GM23338 (cell line): ENCODE measurements at regions not wholly inside any gene's neighbourhood (a gene's known extent, or its start where the extent isn't known, plus 50 kb on each side); places are given as distances from the start of the nearest gene placed in this dataset.

Source experiments
- ATAC-seq: fragments of 200-7000 bp; cut with Tn5 transposase; 3 replicates; pipeline ENCODE4 v1.9.1; 2020
- DNase-seq: peaks from one replicate; pipeline ENCODE4 v3.0.0-alpha.2; 2015; ENCODE audit warnings: low spot score
- H2AFZ ChIP-seq: fragments of 200-600 bp; sonication (generic); 2 replicates; pipeline ENCODE4 v1.8.0; 2016; ENCODE audit warnings: antibody characterized with exemption, mild to moderate bottlenecking, moderate library complexity
- H3F3A ChIP-seq: fragments of 200-600 bp; sonication (generic); replicated peaks from 2 replicates; pipeline ENCODE4 v1.8.0; 2017; ENCODE audit warnings: antibody characterized with exemption, mixed run types, low read depth
- H3K27ac ChIP-seq: fragments of 200-600 bp; sonication (generic); 2 replicates; pipeline ENCODE4 v1.6.1; 2016; ENCODE audit warnings: low read depth
- H3K27me3 ChIP-seq: fragments of 200-600 bp; sonication (generic); 2 replicates; pipeline ENCODE4 v1.8.0; 2016; ENCODE audit warnings: mild to moderate bottlenecking, mixed run types, moderate library complexity; ENCODE audit not compliant: insufficient read depth
- H3K36me3 ChIP-seq: fragments of 200-600 bp; sonication (generic); 2 replicates; pipeline ENCODE4 v1.8.0; 2016; ENCODE audit warnings: mild to moderate bottlenecking; ENCODE audit not compliant: insufficient read depth
- H3K4me1 ChIP-seq: fragments of 200-600 bp; sonication (generic); 2 replicates; pipeline ENCODE4 v1.8.0; 2016; ENCODE audit warnings: mild to moderate bottlenecking, moderate library complexity; ENCODE audit not compliant: insufficient read depth
- H3K4me2 ChIP-seq: fragments of 200-600 bp; sonication (generic); 2 replicates; pipeline ENCODE4 v1.7.1; 2017; ENCODE audit warnings: mixed run types
- H3K4me3 ChIP-seq: fragments of 200-600 bp; sonication (generic); 2 replicates; pipeline ENCODE4 v1.6.1; 2016; ENCODE audit warnings: mixed run types
- H3K79me2 ChIP-seq: fragments of 200-600 bp; sonication (generic); replicated peaks from 2 replicates; pipeline ENCODE4 v1.8.0; 2017; ENCODE audit warnings: mild to moderate bottlenecking; ENCODE audit not compliant: insufficient read depth
- H3K9me2 ChIP-seq: fragments of 200-600 bp; sonication (generic); 2 replicates; pipeline ENCODE4 v1.8.0; 2017; ENCODE audit not compliant: insufficient read depth
- H4K20me1 ChIP-seq: fragments of 200-600 bp; sonication (generic); replicated peaks from 2 replicates; pipeline ENCODE4 v1.8.0; 2017; ENCODE audit warnings: mild to moderate bottlenecking; ENCODE audit not compliant: insufficient read depth
- H3K27ac Mint-ChIP-seq: 2 replicates; pipeline ENCODE4 v1.8.0; 2020; ENCODE audit warnings: inconsistent platforms, mild to moderate bottlenecking, moderate library complexity, mixed read lengths
- H3K27me3 Mint-ChIP-seq: 3 replicates; pipeline ENCODE4 v1.8.0; 2022; ENCODE audit warnings: low read depth, mild to moderate bottlenecking, moderate library complexity, mixed read lengths, inconsistent platforms; ENCODE audit not compliant: insufficient read depth, poor library complexity
- H3K36me3 Mint-ChIP-seq: 3 replicates; pipeline ENCODE4 v1.8.0; 2021; ENCODE audit warnings: low read depth, mild to moderate bottlenecking, inconsistent platforms, moderate library complexity, mixed read lengths
- H3K4me1 Mint-ChIP-seq: 3 replicates; pipeline ENCODE4 v1.8.0; 2020; ENCODE audit warnings: mild to moderate bottlenecking, inconsistent platforms, mixed read lengths
- H3K4me3 Mint-ChIP-seq: 3 replicates; pipeline ENCODE4 v1.8.0; 2021; ENCODE audit warnings: moderate library complexity, mild to moderate bottlenecking, inconsistent platforms, mixed read lengths
- H3K9me3 Mint-ChIP-seq: 3 replicates; pipeline ENCODE4 v1.8.0; 2020; ENCODE audit warnings: moderate library complexity, mild to moderate bottlenecking, inconsistent platforms, mixed read lengths
- REST ChIP-seq: IDR thresholded peaks from one replicate; pipeline ENCODE4 v1.6.1; 2018; ENCODE audit warnings: antibody characterized with exemption; ENCODE audit not compliant: unreplicated experiment
- ZNF331 ChIP-seq: fragments of 250-450 bp; sonication (Bioruptor Pico); IDR thresholded peaks from 2 replicates; pipeline ENCODE4 v1.5.0; 2020; ENCODE audit warnings: low read depth, mild to moderate bottlenecking, moderate library complexity
- ZNF462 ChIP-seq: fragments of 250-450 bp; sonication (Bioruptor Pico); IDR thresholded peaks from 2 replicates; pipeline ENCODE4 v1.5.0; 2020; ENCODE audit warnings: mild to moderate bottlenecking, moderate library complexity

- TF ChIP-seq ZNF462 (CRISPR knock-in tag) (no peak), REST (no peak)
Observed at GRCh38 chr2:215657844-215658243, 222.0 kb upstream of the FN1 start (continued).

- Mint-ChIP-seq H3K4me3 (no peak overlapping the region), H3K4me1 (no peaks in the 10 kb centered on the region), H3K9me3 (no peaks in the 10 kb centered on the region), H3K27me3 (no peaks in the 10 kb centered on the region), H3K27ac (no peak overlapping the region), H3K36me3 (no peaks in the 10 kb centered on the region)
- Histone ChIP-seq H2AFZ (no peak overlapping the region), H4K20me1 (no peaks in the 10 kb centered on the region), H3K27ac (no peak overlapping the region), H3K9me2 (0 out of 2 replicates have a peak, but pooled peaks cover 13% of the 10 kb centered on the region), H3K4me2 (no peak overlapping the region), H3K4me3 (no peak overlapping the region), H3F3A (no peaks in the 10 kb centered on the region), H3K27me3 (no peaks in the 10 kb centered on the region), H3K79me2 (no peaks in the 10 kb centered on the region), H3K4me1 (no peaks in the 10 kb centered on the region; the same call in 1 of the 2 replicates), H3K36me3 (no peaks in the 10 kb centered on the region)
- no peak for ATAC-seq
- no peak for DNase-seq
- TF ChIP-seq ZNF331 (no peak), ZNF462 (CRISPR knock-in tag) (no peak)
Observed at GRCh38 chr2:215654148-215654819, 218.4 kb upstream of the FN1 start.
